Loucy (cell line): ENCODE measurements at regions not wholly inside any gene's neighbourhood (a gene's known extent, or its start where the extent isn't known, plus 50 kb on each side); places are given as distances from the start of the nearest gene placed in this dataset.

Experiments
- H2AFZ ChIP-seq: fragments of 200-600 bp; sonication (generic); 2 replicates; pipeline ENCODE4 v1.6.0; 2016; ENCODE audit warnings: antibody characterized with exemption, mild to moderate bottlenecking, low read length, moderate library complexity
- H3F3A ChIP-seq: fragments of 200-600 bp; 2 replicates; pipeline ENCODE4 v1.6.0; 2016; ENCODE audit warnings: antibody characterized with exemption, low read depth, mild to moderate bottlenecking
- H3K27me3 ChIP-seq: fragments of 200-600 bp; sonication (generic); 2 replicates; pipeline ENCODE4 v1.6.1; 2014; ENCODE audit warnings: low read length, mild to moderate bottlenecking; ENCODE audit not compliant: insufficient read depth, poor library complexity, severe bottlenecking
- H3K36me3 ChIP-seq: fragments of 200-600 bp; sonication (generic); 2 replicates; pipeline ENCODE4 v1.6.1; 2016; ENCODE audit warnings: low read length; ENCODE audit not compliant: insufficient read depth
- H3K4me1 ChIP-seq: fragments of 200-600 bp; sonication (generic); 2 replicates; pipeline ENCODE4 v1.5.1; 2014; ENCODE audit warnings: low read length, mild to moderate bottlenecking; ENCODE audit not compliant: insufficient read depth, poor library complexity, severe bottlenecking
- H3K4me2 ChIP-seq: fragments of 200-600 bp; sonication (generic); 2 replicates; pipeline ENCODE4 v1.6.0; 2014; ENCODE audit warnings: antibody characterized with exemption, low read length, low read depth, mild to moderate bottlenecking; ENCODE audit not compliant: poor library complexity, severe bottlenecking
- H3K4me3 ChIP-seq: fragments of 200-600 bp; sonication (generic); 2 replicates; pipeline ENCODE4 v1.5.1; 2014; ENCODE audit warnings: low read length, mild to moderate bottlenecking, mixed read lengths; ENCODE audit not compliant: poor library complexity, severe bottlenecking
- H3K79me2 ChIP-seq: fragments of 200-600 bp; sonication (generic); 2 replicates; pipeline ENCODE4 v1.6.1; 2014; ENCODE audit warnings: low read length; ENCODE audit not compliant: insufficient read depth
- H3K9ac ChIP-seq: fragments of 200-600 bp; sonication (generic); 2 replicates; pipeline ENCODE4 v1.6.0; 2014; ENCODE audit warnings: mild to moderate bottlenecking, low read depth, low read length, moderate library complexity; ENCODE audit not compliant: poor library complexity, severe bottlenecking
- H3K9me2 ChIP-seq: fragments of 200-600 bp; sonication (generic); replicated peaks from 2 replicates; pipeline ENCODE4 v1.6.1; 2016; ENCODE audit warnings: low read depth, low read length, mixed read lengths
- H3K9me3 ChIP-seq: fragments of 200-600 bp; sonication (generic); 2 replicates; pipeline ENCODE4 v1.6.1; 2014; ENCODE audit warnings: mild to moderate bottlenecking, antibody characterized with exemption, low read length, low read depth; ENCODE audit not compliant: insufficient read depth
- H4K20me1 ChIP-seq: fragments of 200-600 bp; sonication (generic); 2 replicates; pipeline ENCODE4 v1.6.0; 2014; ENCODE audit warnings: antibody characterized with exemption, low read length, mild to moderate bottlenecking; ENCODE audit not compliant: insufficient read depth, poor library complexity, severe bottlenecking
- EZH2phosphoT487 ChIP-seq: fragments of 200-600 bp; IDR thresholded peaks from 2 replicates; pipeline ENCODE4 v1.6.1; 2018; ENCODE audit warnings: antibody characterized with exemption, mild to moderate bottlenecking, moderate library complexity, borderline replicate concordance
- TF ChIP-seq, protein P1 (sequence below): fragments of 200-600 bp; sonication (generic); conservative IDR thresholded peaks from 2 replicates; pipeline ENCODE4 v1.5.1; 2014; ENCODE audit warnings: mild to moderate bottlenecking, antibody characterized with exemption, low read length

GRCh38 chr3:72120806-72121778 is 336.1 kb upstream of the PROK2 start:
- no peak overlapping the region for H2AFZ ChIP-seq
- no peaks in the 10 kb centered on the region for H3K27me3 ChIP-seq
- no peaks in the 10 kb centered on the region for H3K36me3 ChIP-seq
- TF ChIP-seq, protein P1, sequence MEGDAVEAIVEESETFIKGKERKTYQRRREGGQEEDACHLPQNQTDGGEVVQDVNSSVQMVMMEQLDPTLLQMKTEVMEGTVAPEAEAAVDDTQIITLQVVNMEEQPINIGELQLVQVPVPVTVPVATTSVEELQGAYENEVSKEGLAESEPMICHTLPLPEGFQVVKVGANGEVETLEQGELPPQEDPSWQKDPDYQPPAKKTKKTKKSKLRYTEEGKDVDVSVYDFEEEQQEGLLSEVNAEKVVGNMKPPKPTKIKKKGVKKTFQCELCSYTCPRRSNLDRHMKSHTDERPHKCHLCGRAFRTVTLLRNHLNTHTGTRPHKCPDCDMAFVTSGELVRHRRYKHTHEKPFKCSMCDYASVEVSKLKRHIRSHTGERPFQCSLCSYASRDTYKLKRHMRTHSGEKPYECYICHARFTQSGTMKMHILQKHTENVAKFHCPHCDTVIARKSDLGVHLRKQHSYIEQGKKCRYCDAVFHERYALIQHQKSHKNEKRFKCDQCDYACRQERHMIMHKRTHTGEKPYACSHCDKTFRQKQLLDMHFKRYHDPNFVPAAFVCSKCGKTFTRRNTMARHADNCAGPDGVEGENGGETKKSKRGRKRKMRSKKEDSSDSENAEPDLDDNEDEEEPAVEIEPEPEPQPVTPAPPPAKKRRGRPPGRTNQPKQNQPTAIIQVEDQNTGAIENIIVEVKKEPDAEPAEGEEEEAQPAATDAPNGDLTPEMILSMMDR: no peak
- TF ChIP-seq EZH2phosphoT487: no peak
- no peak overlapping the region for H3K9ac ChIP-seq
- no peaks in the 10 kb centered on the region for H3K4me1 ChIP-seq
- no peak overlapping the region for H3K4me2 ChIP-seq
- no peaks in the 10 kb centered on the region for H3K9me2 ChIP-seq
- H3F3A ChIP-seq: no peaks in the 10 kb centered on the region
- H4K20me1 ChIP-seq: no peaks in the 10 kb centered on the region
- no peaks in the 10 kb centered on the region for H3K79me2 ChIP-seq
- no peaks in the 10 kb centered on the region for H3K9me3 ChIP-seq
- no peak overlapping the region for H3K4me3 ChIP-seq

DNA sequence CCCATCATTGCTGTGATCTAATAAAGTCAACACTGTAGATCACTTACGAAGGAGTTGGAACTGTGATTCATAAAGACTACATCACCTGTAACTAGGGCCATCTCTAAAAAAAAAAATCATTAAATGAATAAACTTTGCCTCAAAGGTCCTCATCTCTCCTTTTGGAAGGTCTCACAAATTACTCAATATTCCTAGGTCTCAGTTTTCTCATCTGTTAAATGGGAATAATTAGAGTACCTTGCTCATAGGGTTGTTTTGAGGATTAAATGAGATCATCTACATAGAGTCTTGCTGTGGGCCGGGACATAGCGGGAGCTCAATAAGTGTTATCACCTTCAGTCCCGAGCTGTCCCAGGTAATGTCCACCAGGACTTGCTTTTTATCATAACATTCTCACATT is 335.1 kb upstream of the PROK2 start:
- Histone ChIP-seq H3K9me2 (no peaks in the 10 kb centered on the region), H4K20me1 (no peaks in the 10 kb centered on the region), H3F3A (no peaks in the 10 kb centered on the region), H3K27me3 (no peaks in the 10 kb centered on the region), H3K4me3 (no peak overlapping the region), H3K36me3 (no peaks in the 10 kb centered on the region), H3K79me2 (no peaks in the 10 kb centered on the region), H3K9ac (no peak overlapping the region), H3K4me2 (no peak overlapping the region), H2AFZ (no peak overlapping the region), H3K9me3 (no peaks in the 10 kb centered on the region), H3K4me1 (no peaks in the 10 kb centered on the region)
- TF ChIP-seq, protein P1: no peak
- no peak for TF ChIP-seq EZH2phosphoT487

- H4K20me1 ChIP-seq: no peaks in the 10 kb centered on the region
- H3K36me3 ChIP-seq: no peaks in the 10 kb centered on the region
- H2AFZ ChIP-seq: no peak overlapping the region
- H3K9ac ChIP-seq: no peak overlapping the region
- no peak for TF ChIP-seq EZH2phosphoT487
- TF ChIP-seq, protein P1: no peak
- H3K4me3 ChIP-seq: no peak overlapping the region
- no peak overlapping the region for H3K4me2 ChIP-seq
- H3K27me3 ChIP-seq: no peaks in the 10 kb centered on the region
- H3K79me2 ChIP-seq: no peaks in the 10 kb centered on the region
- no peaks in the 10 kb centered on the region for H3K9me2 ChIP-seq
- no peaks in the 10 kb centered on the region for H3K4me1 ChIP-seq
- no peaks in the 10 kb centered on the region for H3K9me3 ChIP-seq
- H3F3A ChIP-seq: no peaks in the 10 kb centered on the region
Observed at GRCh38 chr3:72118628-72119027, 333.7 kb upstream of the PROK2 start.
